Panc1 (cell line): ENCODE measurements at regions not wholly inside any gene's neighbourhood (a gene's known extent, or its start where the extent isn't known, plus 50 kb on each side); places are given as distances from the start of the nearest gene placed in this dataset.

ENCODE experiments used
- ATAC-seq: fragments of 200-7000 bp; cut with Tn5 transposase; 2 replicates; pipeline ENCODE4 v1.9.1; 2020; ENCODE audit warnings: mild to moderate bottlenecking, moderate library complexity
- BruUV-seq: library from RNA; stranded (reverse); fragments of 400-500 nt; replicated peaks from 2 replicates; lab custom pipeline; 2021; lab: Mats Ljungman, UMichigan
- CTCF ChIA-PET: fragments of 300-600 bp; sonication (Branson Sonifier 250); formaldehyde crosslinking; loops from one replicate; lab custom pipeline; 2022; ENCODE audit warnings: antibody characterized with exemption; lab: Charles Lee
- POLR2A ChIA-PET: fragments of 300-600 bp; sonication (Branson Sonifier 250); formaldehyde crosslinking; loops from one replicate; lab custom pipeline; 2022; ENCODE audit warnings: antibody characterized with exemption; lab: Charles Lee
- DNase-seq: peaks from one replicate; pipeline ENCODE4 v3.0.0-alpha.2; 2010; ENCODE audit warnings: low read depth, low spot score
- H3K27ac ChIP-seq: 2 replicates; pipeline ENCODE4 v1.5.1; 2011; ENCODE audit warnings: mild to moderate bottlenecking, low read length, inconsistent platforms
- H3K27me3 ChIP-seq: fragments of 200-500 bp; sonication (Bioruptor generic); 2 replicates; pipeline ENCODE4 v1.6.0; 2014; ENCODE audit warnings: low read length, inconsistent platforms; ENCODE audit not compliant: control insufficient read depth, insufficient read depth
- H3K36me3 ChIP-seq: fragments of 200-500 bp; sonication (Bioruptor generic); 2 replicates; pipeline ENCODE4 v1.5.1; 2014; ENCODE audit warnings: inconsistent platforms, mild to moderate bottlenecking, low read length, moderate library complexity; ENCODE audit not compliant: control insufficient read depth, insufficient read depth
- H3K4me1 ChIP-seq: 2 replicates; pipeline ENCODE4 v1.5.1; 2011; ENCODE audit warnings: inconsistent platforms, mild to moderate bottlenecking, low read length, moderate library complexity; ENCODE audit not compliant: control insufficient read depth, insufficient read depth
- H3K4me3 ChIP-seq, 2 experiments: 2 replicates each; pipeline ENCODE4 v1.5.1; 2011 to 2012; ENCODE audit warnings: low read depth in 2 of 2, low read length in 2 of 2, mild to moderate bottlenecking in 2 of 2, inconsistent platforms in 1 of 2, moderate library complexity in 1 of 2
- H3K9me3 ChIP-seq: fragments of 200-500 bp; sonication (Bioruptor generic); 2 replicates; pipeline ENCODE4 v1.5.1; 2014; ENCODE audit warnings: low read depth, mild to moderate bottlenecking, inconsistent platforms, low read length, moderate library complexity; ENCODE audit not compliant: control insufficient read depth, insufficient read depth
- CTCF ChIP-seq: fragments of 450-650 bp; IDR thresholded peaks from 2 replicates; pipeline ENCODE4 v1.5.1; 2017; ENCODE audit warnings: mild to moderate bottlenecking
- POLR2AphosphoS5 ChIP-seq: IDR thresholded peaks from 2 replicates; pipeline ENCODE4 v1.6.1; 2012; ENCODE audit warnings: mild to moderate bottlenecking, low read depth, low read length, moderate library complexity
- REST ChIP-seq, 2 experiments: IDR thresholded peaks; 2 replicates each; pipeline ENCODE4 v1.6.1; 2011 to 2012; ENCODE audit warnings: low read depth in 2 of 2, control low read depth in 1 of 2, low read length in 1 of 2, mild to moderate bottlenecking in 1 of 2, moderate library complexity in 1 of 2; ENCODE audit not compliant: insufficient read depth in 1 of 2
- SIN3A ChIP-seq: IDR thresholded peaks from 2 replicates; pipeline ENCODE4 v1.6.1; 2012; ENCODE audit warnings: low read depth, mild to moderate bottlenecking, low read length, moderate library complexity, borderline replicate concordance; ENCODE audit not compliant: insufficient read depth
- TCF7L2 ChIP-seq: IDR thresholded peaks from 2 replicates; pipeline ENCODE4 v1.6.1; 2011; ENCODE audit warnings: mild to moderate bottlenecking, low read depth, low read length, inconsistent platforms
- in situ Hi-C: cut with HindIII; loops from 2 replicates; pipeline ENCODE4 v1.10.0; 2016; ENCODE audit warnings: low sequenced_read_pairs, low pct_unique_long_range_greater_than_20kb
- intact Hi-C: fragments of 100-400 bp; cut with micrococcal nuclease; formaldehyde crosslinking; loops from one replicate; pipeline ENCODE4 v1.10.0; 2022; ENCODE audit not compliant: unreplicated experiment

DNA sequence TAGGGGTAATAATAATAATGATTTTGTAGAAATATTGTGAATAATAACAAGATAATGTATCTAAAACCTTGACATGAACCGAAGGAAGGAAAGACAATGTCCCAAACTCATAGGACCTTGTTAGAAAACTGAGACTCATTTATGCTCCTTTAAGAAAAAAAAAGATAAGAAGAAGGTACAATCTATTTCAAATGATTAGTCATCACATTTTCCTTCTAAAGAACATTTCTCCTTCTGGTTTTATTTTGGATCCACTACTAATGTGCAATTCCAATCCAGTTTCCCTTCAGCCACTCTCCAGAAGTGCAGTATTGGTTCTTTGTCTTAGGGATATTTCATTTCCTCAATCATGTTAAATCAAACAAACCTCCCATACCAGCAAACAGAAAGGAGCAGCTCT, 526.7 kb downstream of the FUT8 start:
- in situ Hi-C loops, result no loop called here
- no peak for ATAC-seq
- ChIA-PET CTCF (no interaction called here), POLR2A (no interaction called here)
- TF ChIP-seq REST (IDR thresholded peaks at IDR 0.05; ENCODE audit: insufficient read depth in 1 of 2, low read depth in 2 of 2, low read length in 1 of 2) (no peak), CTCF (no peak), TCF7L2 (no peak), POLR2AphosphoS5 (no peak), SIN3A (no peak)
- Histone ChIP-seq H3K36me3 (no peaks in the 10 kb centered on the region), H3K4me3 (no peak overlapping the region), H3K9me3 (no peaks in the 10 kb centered on the region), H3K27ac (no peak overlapping the region), H3K4me1 (no peaks in the 10 kb centered on the region), H3K27me3 (no peaks in the 10 kb centered on the region; the same call in 1 of the 2 replicates)
- no peak for DNase-seq
- BruUV-seq, result no TSS peak
- intact Hi-C loops, result no loop called here

- in situ Hi-C loops (no loop called here), intact Hi-C loops (no loop called here)
- DNase-seq (no peak), ATAC-seq (no peak)
- ChIA-PET POLR2A (no interaction called here), CTCF (no interaction called here)
- no peaks in the 10 kb centered on the region; the same call in 1 of the 2 replicates for H3K27me3 ChIP-seq
- BruUV-seq, result no TSS peak
- H3K27ac ChIP-seq, result no peak overlapping the region
- H3K9me3 ChIP-seq, result no peaks in the 10 kb centered on the region
- no peaks in the 10 kb centered on the region for H3K4me1 ChIP-seq
- TF ChIP-seq SIN3A, result no peak
- TF ChIP-seq CTCF, result peak; percentile 14; the same call in 1 of the 2 replicates
- no peak for TF ChIP-seq TCF7L2
- no peak for TF ChIP-seq REST (IDR thresholded peaks at IDR 0.05; ENCODE audit: insufficient read depth in 1 of 2, low read depth in 2 of 2, low read length in 1 of 2)
- no peak overlapping the region for H3K4me3 ChIP-seq
- H3K36me3 ChIP-seq, result no peaks in the 10 kb centered on the region
Observed at GRCh38 chr14:65940056-65940735, 527.7 kb downstream of the FUT8 start.
